Vagina (tissue), 2 donors: ENCODE measurements at regions not wholly inside any gene's neighbourhood (a gene's known extent, or its start where the extent isn't known, plus 50 kb on each side); places are given as distances from the start of the nearest gene placed in this dataset.

Experiments
- POLR2A ChIP-seq, 2 donors: fragments of 450-650 bp; IDR thresholded peaks; one replicate each; pipeline ENCODE4 v1.6.1; 2017; ENCODE audit warnings: antibody characterized with exemption in 2 of 2, mild to moderate bottlenecking in 2 of 2, moderate library complexity in 2 of 2
- POLR2AphosphoS5 ChIP-seq, 2 donors: sonication (generic); formaldehyde crosslinking; IDR thresholded peaks; one replicate each; pipeline ENCODE4 v1.9.0; 2017; ENCODE audit warnings: antibody characterized with exemption in 2 of 2, mild to moderate bottlenecking in 2 of 2, low read depth in 1 of 2; ENCODE audit not compliant: insufficient read depth in 1 of 2

GRCh38 chr2:144011098-144011497, 508.8 kb downstream of the ZEB2 start:
- TF ChIP-seq POLR2A (IDR thresholded peaks at IDR 0.05) = no peak
- no peak for TF ChIP-seq POLR2AphosphoS5 (IDR thresholded peaks at IDR 0.05; ENCODE audit: insufficient read depth in 1 of 2, low read depth in 1 of 2)
